Hematopoietic multipotent progenitor cell treated with erythropoietin and hydrocortisone succinate and interleukin-3 and kit ligand, for 17 days (in vitro differentiated cells): ENCODE measurements at regions not wholly inside any gene's neighbourhood (a gene's known extent, or its start where the extent isn't known, plus 50 kb on each side); places are given as distances from the start of the nearest gene placed in this dataset.
"Not testable (repeated sequence)": the region's sequence is repeated elsewhere in the genome, so short reads cannot be mapped to it uniquely, and the experiment has no call there.

Experiments used
- DNase-seq: peaks from one replicate; pipeline ENCODE4 v3.0.0-alpha.2; 2015; ENCODE audit warnings: low spot score

GRCh38 chr1:234897754-234898454 is 230.7 kb downstream of the TOMM20 start:
- DNase-seq: no peak

- DNase-seq: no peak
Observed at GRCh38 chr1:234897390-234897749, 231.3 kb downstream of the TOMM20 start.

- no peak for DNase-seq
Observed at GRCh38 chr1:234896477-234897389, 231.9 kb downstream of the TOMM20 start.

GRCh38 chr1:234893725-234894630 is 234.7 kb downstream of the TOMM20 start:
- DNase-seq: peak; percentile 80

- DNase-seq: no peak
Observed at GRCh38 chr1:234893359-234893724, 235.3 kb downstream of the TOMM20 start.

- no peak for DNase-seq
Observed at GRCh38 chr1:234892642-234893041, 236.0 kb downstream of the TOMM20 start.

- no peak for DNase-seq
Observed at GRCh38 chr1:234891427-234891826, 237.2 kb downstream of the TOMM20 start.

GRCh38 chr1:234889643-234890042 is 239.0 kb downstream of the TOMM20 start:
- no peak for DNase-seq

GRCh38 chr1:234888247-234888646 is 240.4 kb downstream of the TOMM20 start:
- not testable (repeated sequence) for DNase-seq

GRCh38 chr1:234887016-234887900 is 241.4 kb downstream of the TOMM20 start:
- DNase-seq: no peak

- no peak for DNase-seq
Observed at GRCh38 chr1:234886081-234886984, 242.3 kb downstream of the TOMM20 start.

- no peak for DNase-seq
Observed at GRCh38 chr1:234885601-234886000, 243.0 kb downstream of the TOMM20 start.

- no peak for DNase-seq
Observed at GRCh38 chr1:234884701-234885100, 243.9 kb downstream of the TOMM20 start.

GRCh38 chr1:234884006-234884405 is 244.6 kb downstream of the TOMM20 start:
- no peak for DNase-seq

GRCh38 chr1:234882898-234883297 is 245.7 kb downstream of the TOMM20 start:
- no peak for DNase-seq

GRCh38 chr1:234881893-234882771 is 246.5 kb downstream of the TOMM20 start:
- DNase-seq: no peak

- DNase-seq: no peak
Observed at GRCh38 chr1:234879147-234880080, 249.2 kb downstream of the TOMM20 start.

- DNase-seq: no peak
Observed at GRCh38 chr1:234878288-234878687, 250.3 kb downstream of the TOMM20 start.
